IPS DF 6.9 (cell line): ENCODE measurements at regions not wholly inside any gene's neighbourhood (a gene's known extent, or its start where the extent isn't known, plus 50 kb on each side); places are given as distances from the start of the nearest gene placed in this dataset.
A peak's percentile ranks its signal among the peaks of the same experiment; 100 is the strongest.

ENCODE experiments used
- DNase-seq: peaks from one replicate; pipeline ENCODE4 v3.0.0-alpha.2; 2013; ENCODE audit warnings: low read depth, low spot score
- H3K27ac ChIP-seq: one replicate; pipeline ENCODE4 v1.5.1; 2013; ENCODE audit warnings: low read length, control low read depth
- H3K27me3 ChIP-seq: 2 replicates; pipeline ENCODE4 v1.6.1; 2013; ENCODE audit warnings: mild to moderate bottlenecking, low read length; ENCODE audit not compliant: control insufficient read depth, insufficient read depth
- H3K36me3 ChIP-seq: 2 replicates; pipeline ENCODE4 v1.6.1; 2013; ENCODE audit warnings: low read length; ENCODE audit not compliant: control insufficient read depth, insufficient read depth
- H3K4me1 ChIP-seq: 2 replicates; pipeline ENCODE4 v1.6.1; 2013; ENCODE audit warnings: low read length; ENCODE audit not compliant: control insufficient read depth, insufficient read depth
- H3K4me3 ChIP-seq: 2 replicates; pipeline ENCODE4 v1.5.1; 2013; ENCODE audit warnings: mild to moderate bottlenecking, low read length
- H3K9me3 ChIP-seq: 2 replicates; pipeline ENCODE4 v1.6.1; 2013; ENCODE audit warnings: low read length, inconsistent platforms; ENCODE audit not compliant: control insufficient read depth, insufficient read depth
- WGBS: extraction: QIAGEN DNeasy Blood & Tissue Kit; methylation state at CpG from one replicate; pipeline ENCODE4 v1.1.7; 2013; ENCODE audit warnings: mixed read lengths, missing lambda C conversion rate; ENCODE audit not compliant: insufficient read length, insufficient coverage; 5-methylcytosine and 5-hydroxymethylcytosine counted together

DNA sequence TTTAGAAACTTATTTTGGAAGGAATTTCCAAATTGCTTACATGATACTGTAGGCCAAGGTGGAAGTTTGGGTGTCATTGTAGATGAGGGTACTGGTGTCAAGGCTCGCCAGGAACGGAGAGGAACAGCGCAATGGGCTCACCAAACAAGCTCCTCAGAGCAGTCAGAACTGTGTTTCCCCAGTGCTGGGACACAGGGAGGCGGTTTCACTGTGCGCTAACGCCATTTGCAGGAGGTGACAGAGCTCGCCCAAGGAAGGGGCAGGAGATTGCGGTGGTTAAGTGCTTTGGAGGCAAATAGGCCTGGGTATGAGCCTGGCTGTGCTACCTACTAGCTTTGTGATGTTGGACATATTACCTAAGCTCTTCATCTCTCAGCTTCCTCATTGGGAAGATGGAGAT lies 57.3 kb downstream of the HHEX start:
- Histone ChIP-seq H3K27me3 (no peaks in the 10 kb centered on the region), H3K36me3 (no peaks in the 10 kb centered on the region), H3K27ac (no peak overlapping the region), H3K9me3 (no peaks in the 10 kb centered on the region), H3K4me1 (no peaks in the 10 kb centered on the region), H3K4me3 (no peak overlapping the region)
- DNase-seq, result no peak
- no CpG with 5 or more reads among the region's 8 CpGs for WGBS

DNA sequence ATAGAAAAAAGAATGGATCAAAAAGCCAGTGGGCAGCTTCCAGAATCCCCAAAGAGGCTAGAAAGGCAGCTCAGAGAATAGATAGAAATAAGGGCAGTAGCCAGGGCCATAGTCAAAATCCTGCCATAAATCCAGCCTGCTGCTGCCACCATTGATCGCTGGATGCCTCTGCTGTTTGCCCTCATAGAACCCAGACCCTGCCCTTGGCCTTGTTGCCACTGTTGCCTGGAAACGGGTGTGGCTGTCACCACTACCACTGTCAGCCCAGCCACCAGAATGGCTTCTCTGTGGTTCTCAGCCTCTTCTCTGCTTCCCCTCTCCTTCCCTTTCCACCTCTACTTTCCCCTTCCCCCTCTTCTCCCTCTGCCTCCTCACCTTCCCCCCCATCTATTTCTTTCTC lies 57.8 kb downstream of the HHEX start:
- DNase-seq, result no peak
- no peaks in the 10 kb centered on the region for H3K4me1 ChIP-seq
- H3K27me3 ChIP-seq, result no peaks in the 10 kb centered on the region
- H3K36me3 ChIP-seq, result no peaks in the 10 kb centered on the region
- no peak overlapping the region for H3K27ac ChIP-seq
- WGBS, result no CpG with 5 or more reads among the region's 2 CpGs
- H3K9me3 ChIP-seq, result no peaks in the 10 kb centered on the region
- H3K4me3 ChIP-seq, result no peak overlapping the region

DNA sequence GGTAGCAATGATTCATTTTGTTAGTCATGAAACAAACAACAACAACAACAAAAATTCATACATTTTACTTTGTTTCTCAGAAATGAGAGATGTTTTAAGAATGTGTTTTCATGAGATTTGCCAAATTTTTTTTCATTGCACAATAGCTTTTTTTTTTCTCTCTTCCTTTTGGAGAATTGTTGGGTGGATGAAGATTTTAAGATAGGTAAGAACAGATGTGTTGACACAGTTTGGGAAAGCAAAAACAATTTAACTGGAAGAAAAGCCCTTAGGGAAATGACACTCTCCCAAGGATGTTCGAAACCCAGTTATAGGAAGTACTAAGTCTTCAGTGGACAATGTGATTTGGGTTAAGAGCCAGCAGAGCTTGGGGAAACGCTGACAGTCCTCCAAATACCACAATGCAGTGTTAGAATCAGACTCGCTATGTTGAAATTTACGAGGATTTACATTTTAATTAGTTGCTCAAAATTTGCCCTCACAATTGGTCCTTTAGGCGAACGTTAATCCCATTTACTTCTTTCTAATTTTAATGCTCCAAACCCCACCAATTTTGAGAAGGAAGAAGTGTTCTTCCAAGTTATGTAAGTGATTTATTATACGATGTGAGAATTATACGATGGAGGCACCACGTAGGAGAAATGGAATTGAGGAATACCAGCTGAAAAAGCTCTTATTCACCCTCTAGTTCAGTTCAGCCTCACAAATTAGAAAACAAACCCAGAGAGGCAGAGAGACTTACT lies 61.2 kb downstream of the HHEX start:
- WGBS, result no CpG with 5 or more reads among the region's 9 CpGs
- Histone ChIP-seq H3K4me3 (no peak overlapping the region), H3K36me3 (no peaks in the 10 kb centered on the region), H3K27ac (no peak overlapping the region), H3K27me3 (no peaks in the 10 kb centered on the region), H3K9me3 (no peaks in the 10 kb centered on the region), H3K4me1 (no peaks in the 10 kb centered on the region)
- no peak for DNase-seq

DNA sequence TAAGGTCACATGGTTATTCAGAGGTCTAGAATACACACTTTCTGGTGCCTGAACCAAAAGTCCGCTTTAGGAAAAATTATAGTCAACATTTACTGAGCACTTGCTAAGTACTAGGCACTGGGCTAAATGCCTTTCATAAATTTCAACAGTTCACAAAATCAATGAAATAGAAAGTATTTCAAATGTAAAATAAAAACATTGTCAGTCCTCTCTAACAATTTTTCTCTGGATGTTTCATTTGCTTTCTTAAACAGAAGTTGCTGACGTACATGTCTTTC lies 61.7 kb downstream of the HHEX start:
- H3K9me3 ChIP-seq, result no peaks in the 10 kb centered on the region
- H3K27me3 ChIP-seq, result no peaks in the 10 kb centered on the region
- H3K27ac ChIP-seq, result no peak overlapping the region
- H3K36me3 ChIP-seq, result no peaks in the 10 kb centered on the region
- DNase-seq, result no peak
- WGBS, result no CpG with 5 or more reads among the region's 2 CpGs
- peaks cover 2% of the 10 kb centered on the region; the same call in 1 of the 2 replicates for H3K4me1 ChIP-seq
- no peak overlapping the region for H3K4me3 ChIP-seq

- DNase-seq, result no peak
- WGBS, result no CpG with 5 or more reads among the region's 2 CpGs
- peaks cover 2% of the 10 kb centered on the region; the same call in 1 of the 2 replicates for H3K4me1 ChIP-seq
- H3K4me3 ChIP-seq, result no peak overlapping the region
- no peaks in the 10 kb centered on the region for H3K36me3 ChIP-seq
- no peaks in the 10 kb centered on the region for H3K27me3 ChIP-seq
- H3K27ac ChIP-seq, result no peak overlapping the region
- no peaks in the 10 kb centered on the region for H3K9me3 ChIP-seq
Observed at GRCh38 chr10:92751827-92752226, 62.1 kb downstream of the HHEX start.

GRCh38 chr10:92753865-92754264 lies 64.1 kb downstream of the HHEX start:
- no peak for DNase-seq
- no peaks in the 10 kb centered on the region for H3K9me3 ChIP-seq
- H3K36me3 ChIP-seq, result no peaks in the 10 kb centered on the region
- H3K4me1 ChIP-seq, result peaks cover 2% of the 10 kb centered on the region; the same call in 1 of the 2 replicates
- no peak overlapping the region for H3K27ac ChIP-seq
- H3K27me3 ChIP-seq, result no peaks in the 10 kb centered on the region
- no peak overlapping the region for H3K4me3 ChIP-seq

GRCh38 chr10:92755725-92756124 lies 66.0 kb downstream of the HHEX start:
- no peak for DNase-seq
- no peak overlapping the region for H3K27ac ChIP-seq
- H3K4me1 ChIP-seq, result peaks cover 2% of the 10 kb centered on the region; the same call in 1 of the 2 replicates
- no peaks in the 10 kb centered on the region for H3K27me3 ChIP-seq
- H3K4me3 ChIP-seq, result no peak overlapping the region
- no CpG with 5 or more reads among the region's 2 CpGs for WGBS
- H3K9me3 ChIP-seq, result no peaks in the 10 kb centered on the region
- H3K36me3 ChIP-seq, result no peaks in the 10 kb centered on the region

- Histone ChIP-seq H3K9me3 (no peaks in the 10 kb centered on the region), H3K27me3 (no peaks in the 10 kb centered on the region), H3K4me1 (peaks cover 2% of the 10 kb centered on the region; the same call in 1 of the 2 replicates), H3K4me3 (no peak overlapping the region), H3K36me3 (no peaks in the 10 kb centered on the region), H3K27ac (no peak overlapping the region)
- DNase-seq, result no peak
- WGBS, result no CpG with 5 or more reads among the region's 10 CpGs
Observed at GRCh38 chr10:92756201-92757065, 66.7 kb downstream of the HHEX start.

GRCh38 chr10:92757066-92757710 lies 67.4 kb downstream of the HHEX start:
- Histone ChIP-seq H3K4me3 (no peak overlapping the region), H3K4me1 (peaks cover 2% of the 10 kb centered on the region; the same call in 1 of the 2 replicates), H3K27ac (no peak overlapping the region), H3K36me3 (no peaks in the 10 kb centered on the region), H3K9me3 (no peaks in the 10 kb centered on the region), H3K27me3 (no peaks in the 10 kb centered on the region)
- DNase-seq, result peak; percentile 9
- WGBS, result no CpG with 5 or more reads among the region's 8 CpGs

DNA sequence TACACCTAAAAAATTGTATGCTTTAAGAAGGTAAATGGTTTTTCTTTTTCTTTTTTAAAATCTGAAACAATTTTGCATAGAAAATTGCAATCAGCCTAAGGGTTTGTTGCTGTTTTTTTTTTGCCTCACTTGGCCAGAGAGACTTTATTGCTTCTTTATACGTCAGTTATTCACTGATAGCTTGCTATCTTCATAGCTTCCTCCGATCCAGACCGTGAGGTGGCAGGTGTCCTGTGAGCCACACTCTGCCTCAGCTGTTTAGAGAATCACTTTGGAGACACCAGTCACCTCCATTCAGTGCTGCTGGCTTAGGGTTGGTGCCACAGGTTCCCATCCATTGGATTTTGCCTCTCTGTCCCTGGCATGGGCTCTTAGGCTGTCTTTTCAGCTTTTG lies 68.0 kb downstream of the HHEX start:
- H3K4me1 ChIP-seq, result peaks cover 2% of the 10 kb centered on the region; the same call in 1 of the 2 replicates
- no peak for DNase-seq
- no peak overlapping the region for H3K27ac ChIP-seq
- H3K36me3 ChIP-seq, result no peaks in the 10 kb centered on the region
- WGBS, result no CpG with 5 or more reads among the region's 3 CpGs
- H3K4me3 ChIP-seq, result no peak overlapping the region
- H3K9me3 ChIP-seq, result no peaks in the 10 kb centered on the region
- no peaks in the 10 kb centered on the region for H3K27me3 ChIP-seq
